Colonic mucosa (tissue), 4 donors: ENCODE measurements at regions not wholly inside any gene's neighbourhood (a gene's known extent, or its start where the extent isn't known, plus 50 kb on each side); places are given as distances from the start of the nearest gene placed in this dataset.

Experiments used
- DNase-seq: peaks from one replicate; pipeline ENCODE4 v3.0.0-alpha.2; 2020
- H3K27ac ChIP-seq: fragments of 200-600 bp; one replicate; pipeline ENCODE4 v1.8.0; 2021
- H3K27me3 ChIP-seq: fragments of 200-600 bp; one replicate; pipeline ENCODE4 v1.8.0; 2021
- H3K36me3 ChIP-seq: fragments of 200-600 bp; one replicate; pipeline ENCODE4 v1.8.0; 2021
- H3K4me1 ChIP-seq: fragments of 200-600 bp; one replicate; pipeline ENCODE4 v1.8.0; 2021; ENCODE audit warnings: mild to moderate bottlenecking
- H3K4me3 ChIP-seq: fragments of 200-600 bp; one replicate; pipeline ENCODE4 v1.8.0; 2021
- H3K9ac ChIP-seq, 2 donors: one replicate each; pipeline ENCODE4 v1.7.0; 2013; ENCODE audit warnings: control low read depth in 2 of 2, low read depth in 2 of 2, low read length in 2 of 2
- H3K9me3 ChIP-seq: fragments of 200-600 bp; one replicate; pipeline ENCODE4 v1.8.0; 2021
- CTCF ChIP-seq: fragments of 200-600 bp; IDR thresholded peaks from one replicate; pipeline ENCODE4 v1.8.0; 2022; ENCODE audit warnings: antibody characterized with exemption, mild to moderate bottlenecking
- intact Hi-C: fragments of 100-400 bp; cut with DNase I; formaldehyde crosslinking; loops from one replicate; pipeline ENCODE4 v1.14.1; 2022
- donor health status: healthy.
- donor health status: DM: no; HTN: no; CAD: no.
- donor health status: DM: no; HTN: no; CAD: no.

- intact Hi-C loops: no loop called here
- Histone ChIP-seq H3K36me3 (no peaks in the 10 kb centered on the region), H3K4me1 (no peaks in the 10 kb centered on the region), H3K27ac (no peak overlapping the region), H3K9ac (no peak overlapping the region), H3K4me3 (no peak overlapping the region), H3K27me3 (no peaks in the 10 kb centered on the region), H3K9me3 (no peaks in the 10 kb centered on the region)
- DNase-seq: no peak
- TF ChIP-seq CTCF: no peak
These were observed 208.4 kb upstream of the ADAMTS9 start for GRCh38 chr3:64895991-64896895.

GRCh38 chr3:64895106-64895990 lies 207.5 kb upstream of the ADAMTS9 start:
- intact Hi-C loops: no loop called here
- Histone ChIP-seq H3K27me3 (no peaks in the 10 kb centered on the region), H3K9ac (no peak overlapping the region), H3K27ac (no peak overlapping the region), H3K36me3 (no peaks in the 10 kb centered on the region), H3K9me3 (no peaks in the 10 kb centered on the region), H3K4me1 (no peaks in the 10 kb centered on the region), H3K4me3 (no peak overlapping the region)
- DNase-seq: no peak
- TF ChIP-seq CTCF: no peak

- TF ChIP-seq CTCF: no peak
- H3K27me3 ChIP-seq: no peaks in the 10 kb centered on the region
- no peak overlapping the region for H3K27ac ChIP-seq
- H3K9me3 ChIP-seq: no peaks in the 10 kb centered on the region
- H3K36me3 ChIP-seq: no peaks in the 10 kb centered on the region
- H3K4me1 ChIP-seq: no peaks in the 10 kb centered on the region
- DNase-seq: no peak
- intact Hi-C loops: no loop called here
- H3K4me3 ChIP-seq: no peak overlapping the region
- H3K9ac ChIP-seq: no peak overlapping the region
These were observed 206.2 kb upstream of the ADAMTS9 start for GRCh38 chr3:64894006-64894405.

- DNase-seq: no peak
- no peak for TF ChIP-seq CTCF
- no peak overlapping the region for H3K4me3 ChIP-seq
- intact Hi-C loops: no loop called here
- no peak overlapping the region for H3K9ac ChIP-seq
- no peaks in the 10 kb centered on the region for H3K36me3 ChIP-seq
- no peak overlapping the region for H3K27ac ChIP-seq
- no peaks in the 10 kb centered on the region for H3K4me1 ChIP-seq
- H3K27me3 ChIP-seq: no peaks in the 10 kb centered on the region
- no peaks in the 10 kb centered on the region for H3K9me3 ChIP-seq
These were observed 205.0 kb upstream of the ADAMTS9 start for GRCh38 chr3:64892671-64893309.

GRCh38 chr3:64891021-64891420 lies 203.2 kb upstream of the ADAMTS9 start:
- H3K27me3 ChIP-seq: no peaks in the 10 kb centered on the region
- H3K4me1 ChIP-seq: no peaks in the 10 kb centered on the region
- no peak for DNase-seq
- no peak overlapping the region for H3K9ac ChIP-seq
- H3K27ac ChIP-seq: no peak overlapping the region
- intact Hi-C loops: no loop called here
- no peaks in the 10 kb centered on the region for H3K36me3 ChIP-seq
- no peak overlapping the region for H3K4me3 ChIP-seq
- no peaks in the 10 kb centered on the region for H3K9me3 ChIP-seq
- TF ChIP-seq CTCF: no peak
